Endothelial cell of umbilical vein (primary cell): ENCODE measurements at regions not wholly inside any gene's neighbourhood (a gene's known extent, or its start where the extent isn't known, plus 50 kb on each side); places are given as distances from the start of the nearest gene placed in this dataset.
"Not testable (repeated sequence)": the region's sequence is repeated elsewhere in the genome, so short reads cannot be mapped to it uniquely, and the experiment has no call there.

ENCODE experiments used
- BruUV-seq: library from RNA; stranded (reverse); fragments of 400-500 nt; replicated peaks from 2 replicates; lab custom pipeline; 2021; lab: Mats Ljungman, UMichigan
- CTCF ChIA-PET: fragments of 300-600, 350-600 bp; sonication (Branson Sonifier 250); formaldehyde crosslinking; loops from one replicate; lab custom pipeline; 2021; ENCODE audit warnings: antibody characterized with exemption, inconsistent platforms; lab: Charles Lee
- POLR2A ChIA-PET: fragments of 300-600, 350-600 bp; sonication (Branson Sonifier 250); formaldehyde crosslinking; loops from one replicate; lab custom pipeline; 2021; ENCODE audit warnings: antibody characterized with exemption, inconsistent platforms; lab: Charles Lee
- DNase-seq: peaks from one replicate; pipeline ENCODE4 v3.0.0-alpha.2; 2011; ENCODE audit warnings: low read depth, low spot score
- FAIRE-seq: peaks from 2 replicates; lab custom pipeline; 2011; peaks lifted over from hg19 to GRCh38; lab: Jason Lieb, UNC
- H2AFZ ChIP-seq: 2 replicates; pipeline ENCODE4 v1.6.0; 2012; ENCODE audit warnings: low read depth, low read length, control low read depth, inconsistent platforms
- H3K27ac ChIP-seq: 2 replicates; pipeline ENCODE4 v1.5.1; 2011; ENCODE audit warnings: low read depth, mild to moderate bottlenecking, control low read depth, low read length, moderate library complexity; ENCODE audit not compliant: insufficient read depth
- H3K27me3 ChIP-seq, 2 experiments: 2 replicates each; pipeline versions ENCODE4 v1.6.0 to v1.6.1; 2011; ENCODE audit warnings: low read length in 2 of 2, mixed read lengths in 1 of 2; ENCODE audit not compliant: control insufficient read depth in 2 of 2, insufficient read depth in 2 of 2
- H3K36me3 ChIP-seq, 2 experiments: 2 replicates in 1 of 2; 3 replicates in 1 of 2; pipeline ENCODE4 v1.5.1; 2011; ENCODE audit warnings: low read length in 2 of 2, mild to moderate bottlenecking in 1 of 2, moderate library complexity in 1 of 2; ENCODE audit not compliant: control insufficient read depth in 2 of 2, insufficient read depth in 2 of 2; ENCODE audit errors: extremely low read depth in 1 of 2
- H3K4me1 ChIP-seq: 3 replicates; pipeline ENCODE4 v1.5.1; 2011; ENCODE audit warnings: mild to moderate bottlenecking, low read length; ENCODE audit not compliant: control insufficient read depth, insufficient read depth; ENCODE audit errors: extremely low read depth
- H3K4me2 ChIP-seq: 2 replicates; pipeline ENCODE4 v1.6.1; 2011; ENCODE audit warnings: low read length, control low read depth, mixed read lengths; ENCODE audit not compliant: insufficient read depth
- H3K4me3 ChIP-seq, 3 experiments: fragments of 200-600 bp in 1 of 3; sonication (generic), shearing (Covaris generic) in 1 of 3; replicated peaks in 1 of 3; 2 replicates each; pipeline ENCODE4 v1.5.1; 2011 to 2016; ENCODE audit warnings: control low read depth in 3 of 3, low read length in 3 of 3, mild to moderate bottlenecking in 2 of 3, inconsistent platforms in 1 of 3, low read depth in 1 of 3, moderate library complexity in 1 of 3; ENCODE audit not compliant: insufficient read depth in 1 of 3
- H3K79me2 ChIP-seq: 2 replicates; pipeline ENCODE4 v1.6.0; 2012; ENCODE audit warnings: low read length, inconsistent platforms; ENCODE audit not compliant: control insufficient read depth, insufficient read depth
- H3K9ac ChIP-seq: replicated peaks from 2 replicates; pipeline ENCODE3; 2011; ENCODE audit warnings: low read length, control low read depth; ENCODE audit not compliant: insufficient read depth; ENCODE audit errors: extremely low read depth
- H3K9me1 ChIP-seq: replicated peaks from 3 replicates; pipeline ENCODE4 v1.6.0; 2011; ENCODE audit warnings: mild to moderate bottlenecking, low read length; ENCODE audit not compliant: control insufficient read depth, insufficient read depth; ENCODE audit errors: extremely low read depth
- H3K9me3 ChIP-seq: replicated peaks from 2 replicates; pipeline ENCODE4 v1.5.1; 2012; ENCODE audit warnings: low read length, inconsistent platforms; ENCODE audit not compliant: control insufficient read depth, insufficient read depth
- H4K20me1 ChIP-seq: replicated peaks from 2 replicates; pipeline ENCODE3; 2011; ENCODE audit warnings: mild to moderate bottlenecking, low read length; ENCODE audit not compliant: control insufficient read depth, insufficient read depth; ENCODE audit errors: extremely low read depth
- EZH2 ChIP-seq: IDR thresholded peaks from 2 replicates; pipeline ENCODE4 v1.6.1; 2012; ENCODE audit warnings: borderline replicate concordance, low read depth, mild to moderate bottlenecking, moderate library complexity, low read length, inconsistent platforms; ENCODE audit not compliant: severe bottlenecking
- FOS ChIP-seq: IDR thresholded peaks from 2 replicates; pipeline ENCODE4 v1.6.1; 2011; ENCODE audit warnings: mild to moderate bottlenecking, low read length, moderate library complexity, borderline replicate concordance; ENCODE audit not compliant: insufficient read depth
- GATA2 ChIP-seq: IDR thresholded peaks from 2 replicates; pipeline ENCODE4 v1.7.0; 2011; ENCODE audit warnings: low read depth, mild to moderate bottlenecking, moderate library complexity, mixed read lengths, low read length; ENCODE audit not compliant: insufficient read length, insufficient read depth
- JUN ChIP-seq: IDR thresholded peaks from 2 replicates; pipeline ENCODE4 v1.6.1; 2011; ENCODE audit warnings: borderline replicate concordance, low read depth; ENCODE audit not compliant: insufficient read length, insufficient read depth
- MAX ChIP-seq: IDR thresholded peaks from 2 replicates; pipeline ENCODE4 v1.6.1; 2011; ENCODE audit not compliant: insufficient read depth, insufficient read length
- MYC ChIP-seq: IDR thresholded peaks from one replicate; pipeline ENCODE4 v1.6.1; 2011; ENCODE audit warnings: mild to moderate bottlenecking, low read depth, low read length
- POLR2A ChIP-seq: IDR thresholded peaks from 2 replicates; pipeline ENCODE4 v1.6.1; 2012; ENCODE audit warnings: low read depth, mild to moderate bottlenecking, control low read depth, low read length
- POLR2AphosphoS5 ChIP-seq: IDR thresholded peaks from 2 replicates; pipeline ENCODE4 v1.6.1; 2012; ENCODE audit warnings: low read depth, mild to moderate bottlenecking, control low read depth, low read length, moderate library complexity; ENCODE audit not compliant: insufficient read depth
- dilution Hi-C: fragments of 300-500 bp; cut with MboI; formaldehyde crosslinking; loops from one replicate; pipeline ENCODE4 v1.15.0; 2019; ENCODE audit warnings: low sequenced_read_pairs; ENCODE audit not compliant: extremely low pct_ligation_motif_present
- intact Hi-C: fragments of 100-400 bp; cut with micrococcal nuclease; formaldehyde crosslinking; loops from one replicate; pipeline ENCODE4 v1.10.0; 2022

- H4K20me1 ChIP-seq, H3K27ac ChIP-seq, CTCF ChIA-PET, H3K9ac ChIP-seq, FAIRE-seq, H3K36me3 ChIP-seq, H2AFZ ChIP-seq, POLR2A ChIA-PET, BruUV-seq, H3K4me1 ChIP-seq, H3K79me2 ChIP-seq, intact Hi-C loops, H3K9me3 ChIP-seq, H3K4me2 ChIP-seq, H3K9me1 ChIP-seq, H3K27me3 ChIP-seq, dilution Hi-C loops, H3K4me3 ChIP-seq, DNase-seq: not testable (repeated sequence)
Measured at GRCh38 chr4:31202054-31202453, 481.9 kb downstream of the PCDH7 start.

GRCh38 chr4:31204874-31205273 is 484.7 kb downstream of the PCDH7 start:
- BruUV-seq = no TSS peak
- dilution Hi-C loops = no loop called here
- H3K4me1 ChIP-seq = no peaks in the 10 kb centered on the region
- no peaks in the 10 kb centered on the region for H3K27me3 ChIP-seq
- no peaks in the 10 kb centered on the region for H3K36me3 ChIP-seq
- no peaks in the 10 kb centered on the region for H3K9me3 ChIP-seq
- H3K4me2 ChIP-seq = no peak overlapping the region
- no peak overlapping the region for H3K27ac ChIP-seq
- intact Hi-C loops = no loop called here
- ChIA-PET POLR2A (no interaction called here), CTCF (no interaction called here)
- TF ChIP-seq EZH2 (no peak), FOS (no peak), MYC (no peak), POLR2AphosphoS5 (no peak), JUN (no peak), POLR2A (no peak), GATA2 (no peak), MAX (no peak)
- no peaks in the 10 kb centered on the region for H4K20me1 ChIP-seq
- no peaks in the 10 kb centered on the region for H3K9me1 ChIP-seq
- no peaks in the 10 kb centered on the region for H3K79me2 ChIP-seq
- H3K4me3 ChIP-seq = no peak overlapping the region
- no peak overlapping the region for H3K9ac ChIP-seq
- DNase-seq (no peak), FAIRE-seq (no peak)
- H2AFZ ChIP-seq = no peak overlapping the region
